Adipocyte (in vitro differentiated cells): ENCODE measurements at regions not wholly inside any gene's neighbourhood (a gene's known extent, or its start where the extent isn't known, plus 50 kb on each side); places are given as distances from the start of the nearest gene placed in this dataset.

ENCODE experiments used
- DNase-seq: peaks from one replicate; pipeline ENCODE4 v3.0.0-alpha.2; 2015; ENCODE audit warnings: low read depth
- H3K27me3 ChIP-seq: replicated peaks from 2 replicates; pipeline ENCODE4 v1.7.0; 2013; ENCODE audit warnings: mild to moderate bottlenecking, low read length, moderate library complexity; ENCODE audit not compliant: control insufficient read depth, insufficient read depth
- H3K36me3 ChIP-seq: 2 replicates; pipeline ENCODE4 v1.7.0; 2013; ENCODE audit warnings: low read length, mild to moderate bottlenecking, moderate library complexity; ENCODE audit not compliant: control insufficient read depth, insufficient read depth, severe bottlenecking
- H3K4me1 ChIP-seq: 2 replicates; pipeline ENCODE4 v1.7.0; 2013; ENCODE audit warnings: mild to moderate bottlenecking, low read length, moderate library complexity; ENCODE audit not compliant: control insufficient read depth, insufficient read depth
- H3K4me3 ChIP-seq: 2 replicates; pipeline ENCODE4 v1.7.0; 2013; ENCODE audit warnings: mild to moderate bottlenecking, low read length, moderate library complexity
- H3K9ac ChIP-seq: 2 replicates; pipeline ENCODE4 v1.7.0; 2013; ENCODE audit warnings: mild to moderate bottlenecking, low read length, moderate library complexity
- H3K9me3 ChIP-seq: 2 replicates; pipeline ENCODE4 v1.7.0; 2013; ENCODE audit warnings: mild to moderate bottlenecking, low read length, moderate library complexity; ENCODE audit not compliant: control insufficient read depth

DNA sequence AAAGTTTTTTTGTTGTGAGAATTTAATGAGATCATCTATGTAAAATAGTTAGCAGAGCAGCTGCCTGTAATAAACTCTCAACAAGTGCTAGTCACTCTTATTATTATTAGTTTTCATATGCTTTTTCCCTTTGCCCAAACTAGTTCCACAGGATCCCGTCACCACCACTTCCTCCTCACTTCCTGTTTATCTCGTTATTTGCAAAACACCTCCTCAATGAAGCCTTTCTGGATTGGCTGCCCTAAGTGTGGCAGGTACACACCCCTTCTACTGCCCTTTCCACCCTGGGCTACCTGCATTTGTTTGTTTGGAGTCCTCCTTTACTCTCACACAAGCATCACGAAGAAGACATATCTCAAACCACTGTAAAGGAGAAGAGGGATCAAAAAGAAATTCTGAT is 54.4 kb upstream of the KLF3 start:
- no peaks in the 10 kb centered on the region for H3K36me3 ChIP-seq
- H3K9me3 ChIP-seq, result no peaks in the 10 kb centered on the region
- H3K27me3 ChIP-seq, result no peaks in the 10 kb centered on the region
- no peak for DNase-seq
- H3K9ac ChIP-seq, result no peak overlapping the region
- H3K4me1 ChIP-seq, result peaks cover 12% of the 10 kb centered on the region
- H3K4me3 ChIP-seq, result no peak overlapping the region

DNA sequence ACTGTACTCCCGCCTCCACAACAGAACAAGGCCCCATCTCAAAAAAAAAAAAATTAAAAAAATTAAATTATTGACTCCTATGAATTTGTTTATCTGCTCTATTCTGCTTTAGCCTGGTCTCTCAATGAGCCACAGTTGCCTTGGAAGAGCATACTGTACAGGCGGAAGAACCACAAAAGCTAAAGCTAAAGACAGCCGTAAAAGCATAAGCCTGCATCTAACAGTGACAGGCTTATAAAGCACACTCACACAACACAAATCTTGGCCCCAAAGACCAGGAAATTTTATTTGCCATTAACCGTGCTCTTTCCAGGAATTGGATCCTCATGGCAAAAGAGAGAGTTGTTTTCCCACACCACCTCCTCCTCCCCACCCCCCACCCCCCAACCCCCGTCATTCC is 53.5 kb upstream of the KLF3 start:
- H3K4me3 ChIP-seq, result no peak overlapping the region
- no peaks in the 10 kb centered on the region for H3K27me3 ChIP-seq
- no peaks in the 10 kb centered on the region for H3K9me3 ChIP-seq
- H3K4me1 ChIP-seq, result peaks cover 8% of the 10 kb centered on the region
- H3K36me3 ChIP-seq, result no peaks in the 10 kb centered on the region
- no peak for DNase-seq
- no peak overlapping the region for H3K9ac ChIP-seq

DNA sequence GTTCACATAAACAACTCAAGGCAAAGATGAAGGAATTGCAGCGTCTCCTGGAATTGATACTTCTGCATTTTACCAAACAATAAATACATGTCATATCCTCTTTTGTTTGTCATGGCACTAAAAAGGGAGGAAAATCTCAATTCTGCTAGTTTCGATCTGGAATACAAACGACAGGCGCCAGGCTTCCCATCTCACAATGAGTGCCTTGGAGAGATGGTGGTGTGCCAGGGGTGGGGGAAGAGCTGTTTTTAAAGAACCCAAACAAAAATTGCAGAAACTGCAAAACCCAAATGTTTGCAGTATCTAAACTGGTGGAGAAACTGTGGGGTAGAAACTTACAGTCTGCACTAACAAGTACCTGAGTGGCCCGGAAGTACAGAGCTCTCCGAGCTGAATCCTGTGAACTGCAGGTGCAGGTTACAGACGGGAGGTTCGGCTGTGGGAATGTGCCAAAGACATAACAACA is 53.0 kb upstream of the KLF3 start:
- no peaks in the 10 kb centered on the region for H3K9me3 ChIP-seq
- H3K9ac ChIP-seq, result no peak overlapping the region
- peaks cover 4% of the 10 kb centered on the region for H3K4me1 ChIP-seq
- H3K27me3 ChIP-seq, result no peaks in the 10 kb centered on the region
- H3K36me3 ChIP-seq, result no peaks in the 10 kb centered on the region
- no peak for DNase-seq
- no peak overlapping the region for H3K4me3 ChIP-seq

DNA sequence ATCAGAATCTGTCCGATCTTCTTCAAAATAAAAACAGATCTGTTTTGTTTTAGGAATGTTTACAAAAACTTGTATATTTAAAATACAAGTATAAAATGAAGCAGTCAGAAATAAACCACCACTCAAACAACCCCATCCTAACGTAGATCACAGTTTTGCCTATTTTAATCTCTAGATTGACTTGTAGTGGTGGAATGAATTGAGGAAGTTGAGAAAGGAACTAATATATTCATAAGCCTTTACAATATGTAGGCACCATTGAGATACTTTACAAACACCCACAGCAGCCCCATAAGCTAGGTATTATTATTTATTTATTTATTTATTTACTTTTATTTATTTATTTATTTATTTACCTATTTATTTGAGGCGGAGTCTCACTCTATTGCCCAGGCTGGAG is 52.3 kb upstream of the KLF3 start:
- no peaks in the 10 kb centered on the region for H3K4me1 ChIP-seq
- no peaks in the 10 kb centered on the region for H3K27me3 ChIP-seq
- H3K9me3 ChIP-seq, result no peaks in the 10 kb centered on the region
- no peak for DNase-seq
- no peak overlapping the region for H3K9ac ChIP-seq
- no peaks in the 10 kb centered on the region for H3K36me3 ChIP-seq
- no peak overlapping the region for H3K4me3 ChIP-seq

DNA sequence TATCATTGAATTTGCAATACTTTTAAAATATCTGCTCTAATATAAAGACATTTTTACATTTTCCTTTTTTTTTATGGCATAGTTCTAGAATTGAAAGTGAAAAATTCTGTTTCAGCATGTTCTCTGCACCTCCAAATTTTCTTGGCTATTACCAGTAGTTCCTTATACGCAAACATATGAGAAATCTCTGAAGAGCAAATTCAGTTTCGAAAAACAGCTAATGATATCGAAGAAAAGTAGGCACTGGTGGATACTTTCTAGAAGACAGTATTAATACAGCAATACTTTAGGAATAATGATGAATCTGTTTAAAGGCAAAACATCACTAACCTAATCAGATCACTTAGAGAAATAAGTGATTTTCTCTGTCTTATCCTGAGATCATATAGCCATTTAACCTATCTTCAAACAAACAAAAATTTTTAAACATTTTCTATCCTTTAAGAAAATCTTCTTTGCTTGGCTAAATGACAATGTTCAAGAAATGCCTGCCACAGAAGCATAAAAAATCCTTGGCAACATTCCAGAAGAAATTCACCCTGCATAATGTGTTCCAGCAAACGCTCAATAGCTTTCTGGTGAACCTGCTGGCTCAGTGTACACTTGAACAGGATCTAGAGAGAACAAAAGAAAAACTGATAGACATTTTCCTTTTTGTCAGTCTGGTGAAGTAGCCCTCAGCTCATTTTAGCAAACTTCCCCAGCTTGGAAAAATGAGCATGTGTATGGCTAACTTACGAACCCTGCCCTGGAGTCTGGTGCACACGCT is 51.2 kb upstream of the KLF3 start:
- Histone ChIP-seq H3K9me3 (no peaks in the 10 kb centered on the region), H3K36me3 (no peaks in the 10 kb centered on the region), H3K4me1 (no peaks in the 10 kb centered on the region), H3K9ac (no peak overlapping the region), H3K4me3 (no peak overlapping the region), H3K27me3 (no peaks in the 10 kb centered on the region)
- DNase-seq, result peak; percentile 45
